ENCODE measurements at regions not wholly inside any gene's neighbourhood (a gene's known extent, or its start where the extent isn't known, plus 50 kb on each side); places are given as distances from the start of the nearest gene placed in this dataset.

DNA sequence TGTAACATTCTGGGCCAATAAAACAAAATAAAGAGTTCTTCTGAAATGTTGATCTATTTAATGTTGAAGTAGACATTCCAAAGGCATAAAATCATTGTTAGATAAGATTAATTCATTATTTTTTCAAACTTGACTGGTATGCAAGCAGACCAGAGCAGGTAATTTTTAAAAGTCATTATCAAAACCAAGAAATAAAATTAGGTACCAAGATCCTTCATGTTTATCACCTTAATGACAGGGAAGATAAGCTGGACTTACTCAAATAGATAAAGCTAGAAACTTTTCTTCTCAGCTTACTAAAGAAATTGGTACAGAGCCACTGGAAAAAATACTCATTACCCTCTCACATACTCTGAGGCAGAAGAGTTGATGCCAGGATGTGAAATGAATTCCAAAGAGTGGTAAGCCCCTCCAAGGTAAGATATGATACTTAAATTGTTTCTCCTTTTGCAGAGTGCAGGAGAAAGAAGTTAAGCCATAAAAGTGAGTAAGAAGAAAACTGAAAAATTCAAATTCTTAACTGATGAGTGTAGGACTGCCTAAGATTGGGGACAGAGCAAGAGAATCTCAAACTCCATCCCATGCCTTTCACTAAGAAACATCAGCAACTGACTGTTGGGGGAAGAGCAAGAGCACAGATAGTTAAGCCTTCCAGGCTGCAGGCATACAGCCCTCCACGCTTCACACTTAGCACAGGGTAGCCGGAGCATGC is 111.9 kb downstream of the SLC41A2 start:
- Histone ChIP-seq H3K36me3 (ENCODE audit: control insufficient read depth, insufficient read depth, low read length) (no peaks in the 10 kb centered on the region; the same call in 1 of the 2 replicates), H3K4me1 (ENCODE audit: control insufficient read depth, insufficient read depth, low read length) (no peaks in the 10 kb centered on the region), H3K27me3 (ENCODE audit: control insufficient read depth, insufficient read depth, low read length) (no peaks in the 10 kb centered on the region), H3K4me3 (ENCODE audit: low read depth in 2 of 2, low read length in 2 of 2) (no peak overlapping the region), H3K27ac (ENCODE audit: low read length) (no peak overlapping the region), H3K9me3 (ENCODE audit: control insufficient read depth, insufficient read depth, low read depth, low read length) (no peaks in the 10 kb centered on the region)
- intact Hi-C loops (cut with micrococcal nuclease; ENCODE audit: unreplicated experiment) (no loop called here), in situ Hi-C loops (cut with HindIII; ENCODE audit: low pct_unique_long_range_greater_than_20kb, low sequenced_read_pairs) (no loop called here)
- POLR2A ChIA-PET, result no interaction called here
- ATAC-seq (no peak), DNase-seq (ENCODE audit: low read depth, low spot score) (no peak)
- CTCF ChIA-PET, result no interaction called here
- no TSS peak for BruUV-seq (replicated peaks)
- TF ChIP-seq TCF7L2 (IDR thresholded peaks at IDR 0.05; ENCODE audit: low read depth, low read length), result no peak
- TF ChIP-seq SIN3A (IDR thresholded peaks at IDR 0.05; ENCODE audit: borderline replicate concordance, insufficient read depth, low read depth, low read length), result no peak
- TF ChIP-seq, protein P1, sequence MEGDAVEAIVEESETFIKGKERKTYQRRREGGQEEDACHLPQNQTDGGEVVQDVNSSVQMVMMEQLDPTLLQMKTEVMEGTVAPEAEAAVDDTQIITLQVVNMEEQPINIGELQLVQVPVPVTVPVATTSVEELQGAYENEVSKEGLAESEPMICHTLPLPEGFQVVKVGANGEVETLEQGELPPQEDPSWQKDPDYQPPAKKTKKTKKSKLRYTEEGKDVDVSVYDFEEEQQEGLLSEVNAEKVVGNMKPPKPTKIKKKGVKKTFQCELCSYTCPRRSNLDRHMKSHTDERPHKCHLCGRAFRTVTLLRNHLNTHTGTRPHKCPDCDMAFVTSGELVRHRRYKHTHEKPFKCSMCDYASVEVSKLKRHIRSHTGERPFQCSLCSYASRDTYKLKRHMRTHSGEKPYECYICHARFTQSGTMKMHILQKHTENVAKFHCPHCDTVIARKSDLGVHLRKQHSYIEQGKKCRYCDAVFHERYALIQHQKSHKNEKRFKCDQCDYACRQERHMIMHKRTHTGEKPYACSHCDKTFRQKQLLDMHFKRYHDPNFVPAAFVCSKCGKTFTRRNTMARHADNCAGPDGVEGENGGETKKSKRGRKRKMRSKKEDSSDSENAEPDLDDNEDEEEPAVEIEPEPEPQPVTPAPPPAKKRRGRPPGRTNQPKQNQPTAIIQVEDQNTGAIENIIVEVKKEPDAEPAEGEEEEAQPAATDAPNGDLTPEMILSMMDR (IDR thresholded peaks at IDR 0.05), result no peak
- no peak for TF ChIP-seq POLR2AphosphoS5 (IDR thresholded peaks at IDR 0.05; ENCODE audit: low read depth, low read length)
- TF ChIP-seq, protein P2, sequence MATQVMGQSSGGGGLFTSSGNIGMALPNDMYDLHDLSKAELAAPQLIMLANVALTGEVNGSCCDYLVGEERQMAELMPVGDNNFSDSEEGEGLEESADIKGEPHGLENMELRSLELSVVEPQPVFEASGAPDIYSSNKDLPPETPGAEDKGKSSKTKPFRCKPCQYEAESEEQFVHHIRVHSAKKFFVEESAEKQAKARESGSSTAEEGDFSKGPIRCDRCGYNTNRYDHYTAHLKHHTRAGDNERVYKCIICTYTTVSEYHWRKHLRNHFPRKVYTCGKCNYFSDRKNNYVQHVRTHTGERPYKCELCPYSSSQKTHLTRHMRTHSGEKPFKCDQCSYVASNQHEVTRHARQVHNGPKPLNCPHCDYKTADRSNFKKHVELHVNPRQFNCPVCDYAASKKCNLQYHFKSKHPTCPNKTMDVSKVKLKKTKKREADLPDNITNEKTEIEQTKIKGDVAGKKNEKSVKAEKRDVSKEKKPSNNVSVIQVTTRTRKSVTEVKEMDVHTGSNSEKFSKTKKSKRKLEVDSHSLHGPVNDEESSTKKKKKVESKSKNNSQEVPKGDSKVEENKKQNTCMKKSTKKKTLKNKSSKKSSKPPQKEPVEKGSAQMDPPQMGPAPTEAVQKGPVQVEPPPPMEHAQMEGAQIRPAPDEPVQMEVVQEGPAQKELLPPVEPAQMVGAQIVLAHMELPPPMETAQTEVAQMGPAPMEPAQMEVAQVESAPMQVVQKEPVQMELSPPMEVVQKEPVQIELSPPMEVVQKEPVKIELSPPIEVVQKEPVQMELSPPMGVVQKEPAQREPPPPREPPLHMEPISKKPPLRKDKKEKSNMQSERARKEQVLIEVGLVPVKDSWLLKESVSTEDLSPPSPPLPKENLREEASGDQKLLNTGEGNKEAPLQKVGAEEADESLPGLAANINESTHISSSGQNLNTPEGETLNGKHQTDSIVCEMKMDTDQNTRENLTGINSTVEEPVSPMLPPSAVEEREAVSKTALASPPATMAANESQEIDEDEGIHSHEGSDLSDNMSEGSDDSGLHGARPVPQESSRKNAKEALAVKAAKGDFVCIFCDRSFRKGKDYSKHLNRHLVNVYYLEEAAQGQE (IDR thresholded peaks at IDR 0.05; ENCODE audit: insufficient read depth in 1 of 2, low read depth in 2 of 2, low read length in 1 of 2), result no peak

DNA sequence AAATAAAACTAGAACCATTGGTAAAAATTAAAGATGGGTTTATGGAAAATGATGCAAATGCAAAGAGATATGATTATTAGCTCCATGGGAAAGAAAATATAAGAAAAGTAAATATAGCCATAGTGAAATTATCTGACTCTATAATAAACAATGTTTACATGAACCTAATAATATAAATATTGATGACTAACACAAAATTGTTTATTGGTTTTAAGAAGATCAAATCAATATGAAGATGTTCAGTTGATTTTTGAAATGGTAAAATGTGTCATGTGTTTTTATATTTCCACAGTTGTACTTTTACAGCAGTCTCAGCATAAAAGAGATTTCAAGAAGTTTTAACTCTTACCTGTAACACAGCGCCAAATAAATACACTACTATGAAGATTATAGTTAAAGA is 114.0 kb downstream of the SLC41A2 start:
- TF ChIP-seq SIN3A (IDR thresholded peaks at IDR 0.05; ENCODE audit: borderline replicate concordance, insufficient read depth, low read depth, low read length) (no peak), TCF7L2 (IDR thresholded peaks at IDR 0.05; ENCODE audit: low read depth, low read length) (no peak), POLR2AphosphoS5 (IDR thresholded peaks at IDR 0.05; ENCODE audit: low read depth, low read length) (no peak)
- TF ChIP-seq, protein P2 (IDR thresholded peaks at IDR 0.05; ENCODE audit: insufficient read depth in 1 of 2, low read depth in 2 of 2, low read length in 1 of 2), result no peak
- TF ChIP-seq, protein P1 (IDR thresholded peaks at IDR 0.05), result no peak
- Histone ChIP-seq H3K9me3 (ENCODE audit: control insufficient read depth, insufficient read depth, low read depth, low read length) (no peaks in the 10 kb centered on the region), H3K4me3 (ENCODE audit: low read depth in 2 of 2, low read length in 2 of 2) (no peak overlapping the region), H3K27me3 (ENCODE audit: control insufficient read depth, insufficient read depth, low read length) (no peaks in the 10 kb centered on the region), H3K27ac (ENCODE audit: low read length) (no peak overlapping the region), H3K36me3 (ENCODE audit: control insufficient read depth, insufficient read depth, low read length) (no peaks in the 10 kb centered on the region; the same call in 1 of the 2 replicates), H3K4me1 (ENCODE audit: control insufficient read depth, insufficient read depth, low read length) (no peaks in the 10 kb centered on the region)
- BruUV-seq (replicated peaks), result no TSS peak
- ChIA-PET POLR2A (no interaction called here), CTCF (no interaction called here)
- DNase-seq (ENCODE audit: low read depth, low spot score) (no peak), ATAC-seq (no peak)
- in situ Hi-C loops (cut with HindIII; ENCODE audit: low pct_unique_long_range_greater_than_20kb, low sequenced_read_pairs) (no loop called here), intact Hi-C loops (cut with micrococcal nuclease; ENCODE audit: unreplicated experiment) (no loop called here)
